ENCODE measurements at regions not wholly inside any gene's neighbourhood (a gene's known extent, or its start where the extent isn't known, plus 50 kb on each side); places are given as distances from the start of the nearest gene placed in this dataset.

DNA sequence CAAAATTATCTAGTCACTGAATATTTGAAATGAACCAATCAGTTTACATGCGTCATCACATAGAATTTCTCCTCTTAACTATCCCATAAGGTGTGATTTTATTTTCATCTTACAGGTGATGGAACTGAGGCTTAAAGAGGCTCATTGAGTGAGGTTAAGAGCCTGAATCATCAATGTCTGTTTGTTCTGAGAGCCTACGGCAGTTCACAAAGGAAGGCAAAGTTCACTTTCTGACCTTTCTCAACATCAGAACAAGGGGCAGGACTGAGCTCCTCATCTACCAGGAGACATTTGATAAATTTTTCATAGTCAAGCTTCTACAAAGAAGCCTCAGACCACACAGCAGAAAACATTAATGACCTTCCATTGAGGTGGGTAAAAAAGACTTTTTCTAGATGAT is 54.9 kb upstream of the OLIG3 start:
- TF ChIP-seq EZH2 (IDR thresholded peaks at IDR 0.05; ENCODE audit: borderline replicate concordance, low read length), result no peak
- TF ChIP-seq CTCF (IDR thresholded peaks at IDR 0.05; ENCODE audit: low read length), result no peak
- Histone ChIP-seq H3K4me2 (ENCODE audit: low read length) (no peak overlapping the region), H3K27me3 (ENCODE audit: insufficient read depth, low read length) (no peaks in the 10 kb centered on the region)

DNA sequence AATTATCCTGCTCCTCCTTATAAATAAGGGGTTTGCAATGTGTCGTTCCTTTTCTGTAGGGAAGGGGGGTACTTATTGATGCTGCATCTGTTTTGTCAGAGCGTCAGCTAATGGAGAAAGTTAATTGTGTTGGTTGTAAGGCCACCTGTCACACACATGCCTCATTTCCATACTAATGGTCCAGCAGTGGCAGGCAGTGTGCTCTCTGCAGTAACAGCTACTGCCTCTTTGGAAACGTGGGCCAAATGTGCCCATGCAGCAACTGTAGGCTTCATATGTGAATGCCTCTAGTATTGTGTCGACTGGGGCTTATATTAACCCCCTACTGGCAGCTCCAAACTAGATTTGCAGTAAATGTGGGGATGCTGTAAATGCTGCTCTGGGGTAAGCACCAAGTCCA is 56.3 kb upstream of the OLIG3 start:
- TF ChIP-seq CTCF (IDR thresholded peaks at IDR 0.05; ENCODE audit: low read length) (no peak), EZH2 (IDR thresholded peaks at IDR 0.05; ENCODE audit: borderline replicate concordance, low read length) (no peak)
- H3K9ac ChIP-seq (ENCODE audit: low read length), result no peak overlapping the region
- H3K9me3 ChIP-seq (ENCODE audit: low read length), result no peaks in the 10 kb centered on the region
- H3K4me3 ChIP-seq (ENCODE audit: low read depth, low read length, poor library complexity, severe bottlenecking), result no peak overlapping the region
- H3K27me3 ChIP-seq (ENCODE audit: insufficient read depth, low read length), result no peaks in the 10 kb centered on the region
- no peaks in the 10 kb centered on the region for H4K20me1 ChIP-seq (ENCODE audit: insufficient read depth, low read length)
- H3K27ac ChIP-seq (ENCODE audit: low read depth, low read length, poor library complexity, severe bottlenecking), result no peak overlapping the region
- H3K9me2 ChIP-seq (ENCODE audit: low read depth, low read length), result no peaks in the 10 kb centered on the region
- no peak overlapping the region for H3K4me2 ChIP-seq (ENCODE audit: low read length)
- no peaks in the 10 kb centered on the region for H3F3A ChIP-seq (ENCODE audit: insufficient read depth, low read length)
- H2AFZ ChIP-seq (ENCODE audit: low read length), result no peak overlapping the region
- H3K79me2 ChIP-seq (ENCODE audit: insufficient read depth, low read length), result no peaks in the 10 kb centered on the region
- no peaks in the 10 kb centered on the region for H3K36me3 ChIP-seq (ENCODE audit: insufficient read depth, low read length)
- H3K4me1 ChIP-seq (ENCODE audit: insufficient read depth, low read length, severe bottlenecking), result no peaks in the 10 kb centered on the region

More for the DNA sequence above, 54.9 kb upstream of the OLIG3 start:
- Histone ChIP-seq H3K79me2 (ENCODE audit: insufficient read depth, low read length) (no peaks in the 10 kb centered on the region), H3K9ac (ENCODE audit: low read length) (no peak overlapping the region), H2AFZ (ENCODE audit: low read length) (no peak overlapping the region), H3K4me1 (ENCODE audit: insufficient read depth, low read length, severe bottlenecking) (no peaks in the 10 kb centered on the region), H3F3A (ENCODE audit: insufficient read depth, low read length) (no peaks in the 10 kb centered on the region), H3K36me3 (ENCODE audit: insufficient read depth, low read length) (no peaks in the 10 kb centered on the region), H3K27ac (ENCODE audit: low read depth, low read length, poor library complexity, severe bottlenecking) (no peak overlapping the region), H3K4me3 (ENCODE audit: low read depth, low read length, poor library complexity, severe bottlenecking) (no peak overlapping the region), H4K20me1 (ENCODE audit: insufficient read depth, low read length) (no peaks in the 10 kb centered on the region), H3K9me2 (ENCODE audit: low read depth, low read length) (no peaks in the 10 kb centered on the region), H3K9me3 (ENCODE audit: low read length) (no peaks in the 10 kb centered on the region)

DNA sequence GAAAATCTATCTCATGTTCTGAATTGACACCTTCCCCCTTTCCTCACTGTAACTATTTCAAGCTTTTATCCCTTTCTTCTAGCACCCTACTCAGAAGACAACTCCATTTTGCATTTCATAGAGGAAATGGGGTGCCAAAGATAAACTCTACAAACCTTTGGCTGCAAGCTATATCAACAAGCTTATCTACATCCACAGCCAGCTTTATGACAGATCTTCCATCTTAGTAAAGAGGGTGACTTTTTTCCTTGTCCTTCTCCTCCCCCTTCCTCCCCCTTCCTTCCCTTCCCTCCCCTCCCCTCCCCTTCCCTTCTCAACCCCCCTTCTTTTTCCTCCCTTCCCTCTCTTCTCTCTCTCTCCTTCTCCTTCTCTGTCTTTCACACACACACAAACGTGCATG is 58.0 kb upstream of the OLIG3 start:
- Histone ChIP-seq H3K4me2 (ENCODE audit: low read length) (no peak overlapping the region), H3K9me3 (ENCODE audit: low read length) (no peaks in the 10 kb centered on the region), H3K9ac (ENCODE audit: low read length) (no peak overlapping the region), H3K4me3 (ENCODE audit: low read depth, low read length, poor library complexity, severe bottlenecking) (no peak overlapping the region), H3K27ac (ENCODE audit: low read depth, low read length, poor library complexity, severe bottlenecking) (no peak overlapping the region), H2AFZ (ENCODE audit: low read length) (no peak overlapping the region), H3K79me2 (ENCODE audit: insufficient read depth, low read length) (no peaks in the 10 kb centered on the region), H3K36me3 (ENCODE audit: insufficient read depth, low read length) (no peaks in the 10 kb centered on the region), H3F3A (ENCODE audit: insufficient read depth, low read length) (no peaks in the 10 kb centered on the region), H3K27me3 (ENCODE audit: insufficient read depth, low read length) (no peaks in the 10 kb centered on the region), H4K20me1 (ENCODE audit: insufficient read depth, low read length) (no peaks in the 10 kb centered on the region), H3K4me1 (ENCODE audit: insufficient read depth, low read length, severe bottlenecking) (no peaks in the 10 kb centered on the region), H3K9me2 (ENCODE audit: low read depth, low read length) (no peaks in the 10 kb centered on the region)
- no peak for TF ChIP-seq CTCF (IDR thresholded peaks at IDR 0.05; ENCODE audit: low read length)

Measured in OCI-LY1 (cell line).